Stimulated activated CD8-positive, alpha-beta memory T cell treated with anti-CD3 and anti-CD28 coated beads, Interleukin-4, amount 100 ng/mL, for 24 hours (primary cell): ENCODE measurements at regions not wholly inside any gene's neighbourhood (a gene's known extent, or its start where the extent isn't known, plus 50 kb on each side); places are given as distances from the start of the nearest gene placed in this dataset.

ENCODE experiments used
- DNase-seq: peaks from one replicate; pipeline ENCODE4 v3.0.0-alpha.2; 2020; ENCODE audit warnings: low read depth

DNA sequence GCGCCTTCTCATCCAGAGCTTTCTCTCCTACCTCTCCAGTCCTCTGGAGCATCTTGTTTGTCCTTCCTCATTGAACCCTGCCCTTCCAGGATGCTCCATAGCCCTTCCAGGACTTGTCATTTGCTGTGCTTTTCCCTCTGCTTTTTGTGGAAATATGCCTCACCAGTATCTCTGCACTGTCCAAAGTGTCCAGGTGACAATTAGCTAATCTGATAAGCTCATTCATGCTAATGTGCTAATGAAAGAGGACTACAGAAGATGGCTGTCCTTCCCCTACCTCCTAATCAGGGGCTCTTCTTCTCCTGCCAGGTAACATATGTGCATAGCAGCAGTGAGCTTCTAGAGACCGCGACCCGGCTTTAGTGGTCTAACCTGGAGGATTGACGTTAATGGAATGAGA lies 58.4 kb upstream of the OTX2 start:
- no peak for DNase-seq

DNA sequence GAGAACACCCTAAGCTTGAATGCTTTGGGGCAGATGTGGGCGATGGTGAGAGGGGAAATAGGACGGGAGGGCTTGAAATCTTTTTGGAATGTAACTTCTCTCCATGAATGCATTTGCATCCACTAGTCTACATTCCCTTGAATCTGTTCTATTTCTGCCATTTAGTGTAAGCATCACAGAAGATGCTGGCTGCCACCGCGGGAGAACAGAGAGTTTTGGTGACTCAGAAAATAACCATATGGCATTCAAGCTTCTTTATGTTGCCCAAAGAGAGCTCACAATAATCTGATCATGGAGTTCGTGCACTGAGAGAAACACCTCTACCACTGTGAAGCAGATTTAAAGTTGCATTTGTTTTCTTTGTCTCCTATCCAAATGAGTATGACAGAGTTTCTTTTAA lies 52.6 kb upstream of the OTX2 start:
- DNase-seq: no peak

DNA sequence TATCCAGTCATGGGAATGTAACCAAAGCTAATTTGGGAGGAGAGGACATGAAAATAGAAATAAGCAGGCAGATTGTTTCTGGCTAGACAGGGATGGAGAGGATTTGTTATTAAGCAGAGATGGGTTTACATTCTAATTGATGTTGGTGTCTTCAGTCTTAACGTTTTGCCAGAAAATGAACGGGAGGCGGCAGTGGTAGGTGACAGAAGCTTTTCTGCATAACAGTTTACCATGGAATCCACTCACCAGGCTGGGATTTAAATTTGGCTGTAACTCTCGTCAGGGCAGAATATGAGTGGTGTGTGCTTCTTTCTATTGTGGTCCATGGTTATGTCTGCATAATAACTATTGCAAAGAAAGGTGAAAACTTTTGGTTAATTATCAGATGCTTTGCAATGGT lies 50.2 kb upstream of the OTX2 start:
- DNase-seq: no peak
